Gastrocnemius medialis (tissue), 4 donors: ENCODE measurements at regions not wholly inside any gene's neighbourhood (a gene's known extent, or its start where the extent isn't known, plus 50 kb on each side); places are given as distances from the start of the nearest gene placed in this dataset.

Experiments used
- CTCF ChIP-seq, 5 experiments: fragments of 450-650 bp in 3 of 5; fragments of 200-600 bp in 2 of 5; sonication (generic) in 2 of 5; IDR thresholded peaks in 4 of 5; conservative IDR thresholded peaks in 1 of 5; 1 replicate in 4 of 5; 2 replicates in 1 of 5; pipeline ENCODE4 v1.5.1; 2016 to 2019; ENCODE audit warnings: antibody characterized with exemption in 5 of 5, mild to moderate bottlenecking in 3 of 5, moderate library complexity in 3 of 5
- POLR2A ChIP-seq, 2 donors: fragments of 450-650 bp; IDR thresholded peaks; one replicate each; pipeline ENCODE4 v1.6.1; 2017; ENCODE audit warnings: antibody characterized with exemption in 2 of 2, mild to moderate bottlenecking in 2 of 2, moderate library complexity in 2 of 2

- TF ChIP-seq CTCF (IDR thresholded peaks at IDR 0.05 in 4 of 5, conservative IDR thresholded peaks at IDR 0.05 in 1 of 5) = no peak
- no peak for TF ChIP-seq POLR2A (IDR thresholded peaks at IDR 0.05)
These were observed 248.0 kb downstream of the TMEM114 start for GRCh38 chr16:8342276-8342675.
